GM21390 (cell line): ENCODE measurements at regions not wholly inside any gene's neighbourhood (a gene's known extent, or its start where the extent isn't known, plus 50 kb on each side); places are given as distances from the start of the nearest gene placed in this dataset.

Experiments
- ATAC-seq: cut with Tn5 transposase; IDR thresholded peaks from one replicate; pipeline ENCODE4 v1.9.1; 2021; ENCODE audit not compliant: unreplicated experiment

- no peak for ATAC-seq
Observed at GRCh38 chr15:94059013-94059587, 172.3 kb upstream of the MCTP2 start.

- ATAC-seq, result no peak
Observed at GRCh38 chr15:94057305-94057704, 174.1 kb upstream of the MCTP2 start.

GRCh38 chr15:94056314-94056713 is 175.0 kb upstream of the MCTP2 start:
- ATAC-seq, result no peak

- no peak for ATAC-seq
Observed at GRCh38 chr15:94053626-94054025, 177.7 kb upstream of the MCTP2 start.

GRCh38 chr15:94052711-94053110 is 178.7 kb upstream of the MCTP2 start:
- no peak for ATAC-seq

- ATAC-seq, result no peak
Observed at GRCh38 chr15:94047566-94047965, 183.8 kb upstream of the MCTP2 start.

GRCh38 chr15:94042180-94042928 is 189.0 kb upstream of the MCTP2 start:
- ATAC-seq, result no peak

GRCh38 chr15:94041746-94042145 is 189.6 kb upstream of the MCTP2 start:
- ATAC-seq, result no peak

- no peak for ATAC-seq
Observed at GRCh38 chr15:94040541-94041248, 190.7 kb upstream of the MCTP2 start.

- no peak for ATAC-seq
Observed at GRCh38 chr15:94036156-94036555, 195.2 kb upstream of the MCTP2 start.

- no peak for ATAC-seq
Observed at GRCh38 chr15:94033683-94034020, 197.7 kb upstream of the MCTP2 start.

- ATAC-seq, result no peak
Observed at GRCh38 chr15:94033014-94033682, 198.2 kb upstream of the MCTP2 start.

GRCh38 chr15:94032571-94032970 is 198.8 kb upstream of the MCTP2 start:
- no peak for ATAC-seq

GRCh38 chr15:94031072-94031471 is 200.3 kb upstream of the MCTP2 start:
- no peak for ATAC-seq

- no peak for ATAC-seq
Observed at GRCh38 chr15:94029495-94029894, 201.9 kb upstream of the MCTP2 start.

GRCh38 chr15:94028809-94029208 is 202.6 kb upstream of the MCTP2 start:
- ATAC-seq, result no peak

GRCh38 chr15:94028121-94028520 is 203.2 kb upstream of the MCTP2 start:
- no peak for ATAC-seq

GRCh38 chr15:94027581-94027980 is 203.8 kb upstream of the MCTP2 start:
- ATAC-seq, result no peak

- ATAC-seq, result no peak
Observed at GRCh38 chr15:94026458-94027304, 204.7 kb upstream of the MCTP2 start.

GRCh38 chr15:94023531-94023930 is 207.8 kb upstream of the MCTP2 start:
- ATAC-seq, result no peak
